K562 (cell line): ENCODE measurements at regions not wholly inside any gene's neighbourhood (a gene's known extent, or its start where the extent isn't known, plus 50 kb on each side); places are given as distances from the start of the nearest gene placed in this dataset.

Experiments
- CBFB ChIP-seq: sonication (generic); formaldehyde crosslinking; IDR thresholded peaks from 2 replicates; pipeline ENCODE4 v1.4.0; 2020; ENCODE audit warnings: mild to moderate bottlenecking, missing genetic modification reagents
- HNRNPL ChIP-seq: fragments of 200-400 bp; formaldehyde crosslinking; IDR thresholded peaks from 2 replicates; pipeline ENCODE4 v1.6.1; 2017; ENCODE audit warnings: low read depth, mild to moderate bottlenecking, low read length
- MCM7 ChIP-seq, 2 experiments: fragments of 450-650 bp; IDR thresholded peaks; 2 replicates each; pipeline ENCODE4 v1.6.1; 2016 to 2018
- RFX7 ChIP-seq: fragments of 250-450 bp; sonication (Bioruptor Pico); IDR thresholded peaks from 2 replicates; pipeline ENCODE4 v1.5.1; 2021; ENCODE audit warnings: mild to moderate bottlenecking
- TEAD2 ChIP-seq: fragments of 450-650 bp; IDR thresholded peaks from 2 replicates; pipeline ENCODE4 v1.6.1; 2016; ENCODE audit warnings: missing genetic modification characterization, control low read depth, missing compliant biosample characterization
- ZNF76 ChIP-seq: fragments of 250-450 bp; sonication (Bioruptor Pico); IDR thresholded peaks from 2 replicates; pipeline ENCODE4 v1.4.0; 2020; ENCODE audit warnings: mild to moderate bottlenecking, moderate library complexity, borderline replicate concordance
- ZSCAN29 ChIP-seq: fragments of 450-650 bp; IDR thresholded peaks from 2 replicates; pipeline ENCODE4 v1.6.1; 2017
- TF ChIP-seq, protein P1 (sequence below): fragments of 450-650 bp; formaldehyde crosslinking; IDR thresholded peaks from 2 replicates; pipeline ENCODE4 v1.4.0; 2022; ENCODE audit warnings: mild to moderate bottlenecking, moderate library complexity
- TF ChIP-seq, protein P2 (sequence below): fragments of 250-450 bp; sonication (Bioruptor Pico); IDR thresholded peaks from 2 replicates; pipeline ENCODE4 v1.4.0; 2020; ENCODE audit warnings: mild to moderate bottlenecking, moderate library complexity, borderline replicate concordance
- TF ChIP-seq, protein P3 (sequence below): fragments of 450-650 bp; IDR thresholded peaks from 2 replicates; pipeline ENCODE4 v1.6.1; 2016; ENCODE audit warnings: borderline replicate concordance
- TF ChIP-seq, protein P4 (sequence below), 2 experiments: fragments of 450-650 bp; conservative IDR thresholded peaks; 2 replicates each; pipeline ENCODE4 v1.6.1; 2017; ENCODE audit warnings: mild to moderate bottlenecking in 2 of 2, moderate library complexity in 2 of 2

DNA sequence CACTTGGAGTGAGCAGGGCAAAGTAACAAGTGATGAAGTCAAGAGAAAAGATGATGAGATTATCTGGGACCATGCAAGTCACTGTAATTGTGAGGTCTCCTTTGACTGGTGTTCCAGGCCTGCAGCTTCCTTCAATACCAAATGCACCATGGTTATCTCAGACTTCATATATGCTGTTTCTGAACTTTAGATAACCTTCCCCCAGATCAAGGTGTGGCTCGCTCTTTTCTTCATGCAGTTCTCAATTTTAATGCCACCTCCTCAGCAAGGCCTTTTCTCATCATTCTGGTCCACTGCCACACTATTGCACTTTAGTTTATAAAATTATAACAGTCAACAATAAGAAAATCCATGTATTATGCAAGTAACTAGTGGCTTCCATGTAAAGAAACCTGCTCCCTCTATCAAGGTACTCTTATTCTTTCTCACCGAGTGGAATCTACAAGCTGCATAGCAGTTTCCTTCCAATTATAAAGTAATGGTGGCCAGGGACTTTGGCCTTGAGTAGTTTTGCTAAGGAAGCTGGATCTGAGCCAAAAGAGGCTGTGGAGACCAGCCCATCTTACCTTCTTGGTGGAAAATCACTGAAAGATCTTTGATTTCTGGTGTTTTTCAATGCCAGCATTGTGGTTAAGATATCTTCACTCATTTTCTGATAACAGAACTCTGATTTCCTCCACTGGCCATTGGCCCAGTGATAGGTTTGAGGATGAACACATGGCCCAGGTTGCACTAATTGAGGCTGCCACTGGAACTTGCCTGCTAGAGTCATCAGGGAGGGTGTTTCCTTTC, 113.6 kb downstream of the KCNE4 start (continued):
- TF ChIP-seq, protein P1, sequence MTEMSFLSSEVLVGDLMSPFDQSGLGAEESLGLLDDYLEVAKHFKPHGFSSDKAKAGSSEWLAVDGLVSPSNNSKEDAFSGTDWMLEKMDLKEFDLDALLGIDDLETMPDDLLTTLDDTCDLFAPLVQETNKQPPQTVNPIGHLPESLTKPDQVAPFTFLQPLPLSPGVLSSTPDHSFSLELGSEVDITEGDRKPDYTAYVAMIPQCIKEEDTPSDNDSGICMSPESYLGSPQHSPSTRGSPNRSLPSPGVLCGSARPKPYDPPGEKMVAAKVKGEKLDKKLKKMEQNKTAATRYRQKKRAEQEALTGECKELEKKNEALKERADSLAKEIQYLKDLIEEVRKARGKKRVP (CRISPR knock-in tag) = no peak
- TF ChIP-seq, protein P2, sequence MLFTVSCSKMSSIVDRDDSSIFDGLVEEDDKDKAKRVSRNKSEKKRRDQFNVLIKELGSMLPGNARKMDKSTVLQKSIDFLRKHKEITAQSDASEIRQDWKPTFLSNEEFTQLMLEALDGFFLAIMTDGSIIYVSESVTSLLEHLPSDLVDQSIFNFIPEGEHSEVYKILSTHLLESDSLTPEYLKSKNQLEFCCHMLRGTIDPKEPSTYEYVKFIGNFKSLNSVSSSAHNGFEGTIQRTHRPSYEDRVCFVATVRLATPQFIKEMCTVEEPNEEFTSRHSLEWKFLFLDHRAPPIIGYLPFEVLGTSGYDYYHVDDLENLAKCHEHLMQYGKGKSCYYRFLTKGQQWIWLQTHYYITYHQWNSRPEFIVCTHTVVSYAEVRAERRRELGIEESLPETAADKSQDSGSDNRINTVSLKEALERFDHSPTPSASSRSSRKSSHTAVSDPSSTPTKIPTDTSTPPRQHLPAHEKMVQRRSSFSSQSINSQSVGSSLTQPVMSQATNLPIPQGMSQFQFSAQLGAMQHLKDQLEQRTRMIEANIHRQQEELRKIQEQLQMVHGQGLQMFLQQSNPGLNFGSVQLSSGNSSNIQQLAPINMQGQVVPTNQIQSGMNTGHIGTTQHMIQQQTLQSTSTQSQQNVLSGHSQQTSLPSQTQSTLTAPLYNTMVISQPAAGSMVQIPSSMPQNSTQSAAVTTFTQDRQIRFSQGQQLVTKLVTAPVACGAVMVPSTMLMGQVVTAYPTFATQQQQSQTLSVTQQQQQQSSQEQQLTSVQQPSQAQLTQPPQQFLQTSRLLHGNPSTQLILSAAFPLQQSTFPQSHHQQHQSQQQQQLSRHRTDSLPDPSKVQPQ (CRISPR knock-in tag) = no peak
- TF ChIP-seq ZSCAN29 (no peak), HNRNPL (no peak), TEAD2 (no peak), MCM7 (IDR thresholded peaks at IDR 0.05) (no peak), ZNF76 (no peak), CBFB (CRISPR knock-in tag) (no peak), RFX7 (CRISPR knock-in tag) (no peak)
- TF ChIP-seq, protein P3, sequence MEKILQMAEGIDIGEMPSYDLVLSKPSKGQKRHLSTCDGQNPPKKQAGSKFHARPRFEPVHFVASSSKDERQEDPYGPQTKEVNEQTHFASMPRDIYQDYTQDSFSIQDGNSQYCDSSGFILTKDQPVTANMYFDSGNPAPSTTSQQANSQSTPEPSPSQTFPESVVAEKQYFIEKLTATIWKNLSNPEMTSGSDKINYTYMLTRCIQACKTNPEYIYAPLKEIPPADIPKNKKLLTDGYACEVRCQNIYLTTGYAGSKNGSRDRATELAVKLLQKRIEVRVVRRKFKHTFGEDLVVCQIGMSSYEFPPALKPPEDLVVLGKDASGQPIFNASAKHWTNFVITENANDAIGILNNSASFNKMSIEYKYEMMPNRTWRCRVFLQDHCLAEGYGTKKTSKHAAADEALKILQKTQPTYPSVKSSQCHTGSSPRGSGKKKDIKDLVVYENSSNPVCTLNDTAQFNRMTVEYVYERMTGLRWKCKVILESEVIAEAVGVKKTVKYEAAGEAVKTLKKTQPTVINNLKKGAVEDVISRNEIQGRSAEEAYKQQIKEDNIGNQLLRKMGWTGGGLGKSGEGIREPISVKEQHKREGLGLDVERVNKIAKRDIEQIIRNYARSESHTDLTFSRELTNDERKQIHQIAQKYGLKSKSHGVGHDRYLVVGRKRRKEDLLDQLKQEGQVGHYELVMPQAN = no peak
- TF ChIP-seq, protein P4, sequence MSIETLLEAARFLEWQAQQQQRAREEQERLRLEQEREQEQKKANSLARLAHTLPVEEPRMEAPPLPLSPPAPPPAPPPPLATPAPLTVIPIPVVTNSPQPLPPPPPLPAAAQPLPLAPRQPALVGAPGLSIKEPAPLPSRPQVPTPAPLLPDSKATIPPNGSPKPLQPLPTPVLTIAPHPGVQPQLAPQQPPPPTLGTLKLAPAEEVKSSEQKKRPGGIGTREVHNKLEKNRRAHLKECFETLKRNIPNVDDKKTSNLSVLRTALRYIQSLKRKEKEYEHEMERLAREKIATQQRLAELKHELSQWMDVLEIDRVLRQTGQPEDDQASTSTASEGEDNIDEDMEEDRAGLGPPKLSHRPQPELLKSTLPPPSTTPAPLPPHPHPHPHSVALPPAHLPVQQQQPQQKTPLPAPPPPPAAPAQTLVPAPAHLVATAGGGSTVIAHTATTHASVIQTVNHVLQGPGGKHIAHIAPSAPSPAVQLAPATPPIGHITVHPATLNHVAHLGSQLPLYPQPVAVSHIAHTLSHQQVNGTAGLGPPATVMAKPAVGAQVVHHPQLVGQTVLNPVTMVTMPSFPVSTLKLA (conservative IDR thresholded peaks at IDR 0.05) = no peak
- TF ChIP-seq, all 486 proteins: peak for 0
